Kidney epithelial cell (primary cell): ENCODE measurements at regions not wholly inside any gene's neighbourhood (a gene's known extent, or its start where the extent isn't known, plus 50 kb on each side); places are given as distances from the start of the nearest gene placed in this dataset.

Source experiments
- DNase-seq: peaks from one replicate; pipeline ENCODE4 v3.0.0-alpha.2; 2010; ENCODE audit warnings: low read depth
- H3K27me3 ChIP-seq: 2 replicates; pipeline ENCODE4 v1.6.0; 2011; ENCODE audit warnings: low read length; ENCODE audit not compliant: control insufficient read depth, insufficient read depth
- H3K36me3 ChIP-seq: 2 replicates; pipeline ENCODE4 v1.5.1; 2011; ENCODE audit warnings: low read length; ENCODE audit not compliant: control insufficient read depth, insufficient read depth
- H3K4me3 ChIP-seq: 2 replicates; pipeline ENCODE4 v1.5.1; 2011; ENCODE audit warnings: low read depth, mild to moderate bottlenecking, control low read depth, low read length
- CTCF ChIP-seq: IDR thresholded peaks from 2 replicates; pipeline ENCODE4 v1.5.1; 2011; ENCODE audit warnings: mild to moderate bottlenecking, moderate library complexity, low read length, control low read depth, inconsistent platforms; ENCODE audit not compliant: insufficient read depth, poor library complexity, severe bottlenecking

- no peak for TF ChIP-seq CTCF
- Histone ChIP-seq H3K4me3 (no peak overlapping the region), H3K36me3 (no peaks in the 10 kb centered on the region), H3K27me3 (no peaks in the 10 kb centered on the region)
- no peak for DNase-seq
Observed at GRCh38 chr14:49506650-49507049, 79.5 kb downstream of the RPS29 start.

GRCh38 chr14:49505041-49505766, 81.0 kb downstream of the RPS29 start:
- peak; percentile 88 for DNase-seq
- Histone ChIP-seq H3K36me3 (no peaks in the 10 kb centered on the region), H3K4me3 (no peak overlapping the region), H3K27me3 (no peaks in the 10 kb centered on the region)
- no peak for TF ChIP-seq CTCF

GRCh38 chr14:49497725-49498348, 88.3 kb downstream of the RPS29 start:
- H3K27me3 ChIP-seq, result no peaks in the 10 kb centered on the region
- peak; percentile 77 for TF ChIP-seq CTCF
- no peak overlapping the region for H3K4me3 ChIP-seq
- DNase-seq, result peak; percentile 31
- H3K36me3 ChIP-seq, result no peaks in the 10 kb centered on the region

GRCh38 chr14:49497267-49497666, 88.9 kb downstream of the RPS29 start:
- no peaks in the 10 kb centered on the region for H3K36me3 ChIP-seq
- DNase-seq, result no peak
- no peaks in the 10 kb centered on the region for H3K27me3 ChIP-seq
- no peak overlapping the region for H3K4me3 ChIP-seq
- TF ChIP-seq CTCF, result no peak

- no peak for DNase-seq
- no peak for TF ChIP-seq CTCF
- no peak overlapping the region for H3K4me3 ChIP-seq
- H3K36me3 ChIP-seq, result no peaks in the 10 kb centered on the region
- H3K27me3 ChIP-seq, result no peaks in the 10 kb centered on the region
Observed at GRCh38 chr14:49494836-49495235, 91.3 kb downstream of the RPS29 start.
